ENCODE measurements at regions not wholly inside any gene's neighbourhood (a gene's known extent, or its start where the extent isn't known, plus 50 kb on each side); places are given as distances from the start of the nearest gene placed in this dataset.

- no peak for TF ChIP-seq POLR2A (IDR thresholded peaks at IDR 0.05; ENCODE audit: low read depth, low read length)
- TF ChIP-seq POLR2AphosphoS5 (IDR thresholded peaks at IDR 0.05; ENCODE audit: low read depth, low read length) = no peak
- no peak for TF ChIP-seq POU2F2 (IDR thresholded peaks at IDR 0.05; ENCODE audit: low read depth, low read length)
- no peak for TF ChIP-seq TAF1 (IDR thresholded peaks at IDR 0.05; ENCODE audit: low read depth, low read length)
- no peak for TF ChIP-seq PAX5 (IDR thresholded peaks at IDR 0.05; ENCODE audit: insufficient read depth, low read length, severe bottlenecking)
Observed at GRCh38 chrX:15915959-15916703, 61.5 kb upstream of the AP1S2 start.
